ENCODE measurements at regions not wholly inside any gene's neighbourhood (a gene's known extent, or its start where the extent isn't known, plus 50 kb on each side); places are given as distances from the start of the nearest gene placed in this dataset.

- TF ChIP-seq EZH2 (IDR thresholded peaks at IDR 0.05; ENCODE audit: insufficient read depth, poor library complexity, severe bottlenecking) (no peak), EZH2phosphoT487 (IDR thresholded peaks at IDR 0.05; ENCODE audit: insufficient read depth, low read depth) (no peak)
These were observed 267.7 kb downstream of the TJP1 start for GRCh38 chr15:29554531-29554930.
